ENCODE measurements at regions not wholly inside any gene's neighbourhood (a gene's known extent, or its start where the extent isn't known, plus 50 kb on each side); places are given as distances from the start of the nearest gene placed in this dataset.

- Histone ChIP-seq H3K79me1 (ENCODE audit: insufficient read depth, low read depth, low read length, poor library complexity, severe bottlenecking) (no peaks in the 10 kb centered on the region), H2BK15ac (ENCODE audit: low read depth, low read length) (no peak overlapping the region), H2AK5ac (ENCODE audit: insufficient read length, low read length) (no peak overlapping the region), H2BK20ac (ENCODE audit: low read depth, low read length, poor library complexity, severe bottlenecking) (no peak overlapping the region), H3K14ac (ENCODE audit: insufficient read depth, low read length) (no peak overlapping the region), H3K9ac (ENCODE audit: extremely low read depth, insufficient read length, low read length) (no peak overlapping the region), H3K4me2 (ENCODE audit: insufficient read depth, insufficient read length, low read length) (no peak overlapping the region), H3K23ac (ENCODE audit: insufficient read length, low read depth, low read length) (no peak overlapping the region), H4K20me1 (ENCODE audit: control insufficient read depth, insufficient read depth, insufficient read length) (no peaks in the 10 kb centered on the region), H3K27me3 (ENCODE audit: insufficient read depth, low read length) (no peaks in the 10 kb centered on the region), H3K23me2 (ENCODE audit: insufficient read length, low read depth, low read length, poor library complexity, severe bottlenecking) (no peaks in the 10 kb centered on the region), H3K4me1 (ENCODE audit: insufficient read depth, low read length) (no peaks in the 10 kb centered on the region), H4K5ac (ENCODE audit: insufficient read length, low read depth, low read length) (no peak overlapping the region), H2BK5ac (ENCODE audit: insufficient read length, low read length) (no peak overlapping the region), H3K18ac (ENCODE audit: insufficient read length, low read depth, low read length) (no peak overlapping the region), H3T11ph (ENCODE audit: low read length) (no peak overlapping the region), H4K8ac (replicated peaks; ENCODE audit: insufficient read length, low read depth, low read length) (no peak overlapping the region), H3K79me2 (ENCODE audit: insufficient read depth, low read length) (no peaks in the 10 kb centered on the region), H4K91ac (ENCODE audit: insufficient read length, low read depth, low read length) (no peak overlapping the region), H3K4ac (ENCODE audit: low read depth, low read length) (no peak overlapping the region), H3K27ac (ENCODE audit: insufficient read length, low read depth, low read length) (no peak overlapping the region), H2BK120ac (ENCODE audit: low read depth, low read length, poor library complexity, severe bottlenecking) (no peak overlapping the region), H2AFZ (ENCODE audit: low read length) (no peak overlapping the region), H2BK12ac (ENCODE audit: insufficient read length, low read depth, low read length) (no peak overlapping the region), H3K9me3 (ENCODE audit: control insufficient read depth, low read depth, low read length) (no peaks in the 10 kb centered on the region), H3K56ac (ENCODE audit: insufficient read length, low read depth, low read length) (no peak overlapping the region)
- no CpG with 5 or more reads among the region's 2 CpGs for WGBS (ENCODE audit: extremely low coverage, insufficient read length, low lambda C conversion rate)
- H3K27ac Mint-ChIP-seq: no peak overlapping the region
- TF ChIP-seq, protein P1, sequence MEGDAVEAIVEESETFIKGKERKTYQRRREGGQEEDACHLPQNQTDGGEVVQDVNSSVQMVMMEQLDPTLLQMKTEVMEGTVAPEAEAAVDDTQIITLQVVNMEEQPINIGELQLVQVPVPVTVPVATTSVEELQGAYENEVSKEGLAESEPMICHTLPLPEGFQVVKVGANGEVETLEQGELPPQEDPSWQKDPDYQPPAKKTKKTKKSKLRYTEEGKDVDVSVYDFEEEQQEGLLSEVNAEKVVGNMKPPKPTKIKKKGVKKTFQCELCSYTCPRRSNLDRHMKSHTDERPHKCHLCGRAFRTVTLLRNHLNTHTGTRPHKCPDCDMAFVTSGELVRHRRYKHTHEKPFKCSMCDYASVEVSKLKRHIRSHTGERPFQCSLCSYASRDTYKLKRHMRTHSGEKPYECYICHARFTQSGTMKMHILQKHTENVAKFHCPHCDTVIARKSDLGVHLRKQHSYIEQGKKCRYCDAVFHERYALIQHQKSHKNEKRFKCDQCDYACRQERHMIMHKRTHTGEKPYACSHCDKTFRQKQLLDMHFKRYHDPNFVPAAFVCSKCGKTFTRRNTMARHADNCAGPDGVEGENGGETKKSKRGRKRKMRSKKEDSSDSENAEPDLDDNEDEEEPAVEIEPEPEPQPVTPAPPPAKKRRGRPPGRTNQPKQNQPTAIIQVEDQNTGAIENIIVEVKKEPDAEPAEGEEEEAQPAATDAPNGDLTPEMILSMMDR (conservative IDR thresholded peaks at IDR 0.05): no peak
- no peak overlapping the region for H3K4me3 Mint-ChIP-seq
- DNase-seq: no peak
- no peaks in the 10 kb centered on the region; a peak in 1 of 7 replicates for H3K36me3 Mint-ChIP-seq (ENCODE audit: insufficient read depth in 1 of 3, low read depth in 3 of 3)
- no peaks in the 10 kb centered on the region for H3K4me1 Mint-ChIP-seq
- H3K9me3 Mint-ChIP-seq: peaks cover 3 to 4% of the 10 kb centered on the region in 2 experiments; a peak in 3 of 5 replicates
- no peaks in the 10 kb centered on the region for H3K27me3 Mint-ChIP-seq (ENCODE audit: low read depth)
These were observed 94.2 kb upstream of the CNTN1 start for GRCh38 chr12:40598073-40598472.

Measured in H9 (cell line).